H7 (cell line): ENCODE measurements at regions not wholly inside any gene's neighbourhood (a gene's known extent, or its start where the extent isn't known, plus 50 kb on each side); places are given as distances from the start of the nearest gene placed in this dataset.
"Not testable (repeated sequence)": the region's sequence is repeated elsewhere in the genome, so short reads cannot be mapped to it uniquely, and the experiment has no call there.

Source experiments
- DNase-seq: peaks from one replicate; pipeline ENCODE4 v3.0.0; 2012
- H3K27me3 ChIP-seq: 2 replicates; pipeline ENCODE4 v1.6.0; 2011; ENCODE audit warnings: mild to moderate bottlenecking, low read length; ENCODE audit not compliant: control insufficient read depth, insufficient read depth
- H3K36me3 ChIP-seq: replicated peaks from 2 replicates; pipeline ENCODE4 v1.5.1; 2011; ENCODE audit warnings: low read length; ENCODE audit not compliant: control insufficient read depth, insufficient read depth
- H3K4me3 ChIP-seq: 2 replicates; pipeline ENCODE4 v1.5.1; 2011; ENCODE audit warnings: low read depth, mild to moderate bottlenecking, control low read depth, low read length, moderate library complexity; ENCODE audit not compliant: insufficient read depth

DNA sequence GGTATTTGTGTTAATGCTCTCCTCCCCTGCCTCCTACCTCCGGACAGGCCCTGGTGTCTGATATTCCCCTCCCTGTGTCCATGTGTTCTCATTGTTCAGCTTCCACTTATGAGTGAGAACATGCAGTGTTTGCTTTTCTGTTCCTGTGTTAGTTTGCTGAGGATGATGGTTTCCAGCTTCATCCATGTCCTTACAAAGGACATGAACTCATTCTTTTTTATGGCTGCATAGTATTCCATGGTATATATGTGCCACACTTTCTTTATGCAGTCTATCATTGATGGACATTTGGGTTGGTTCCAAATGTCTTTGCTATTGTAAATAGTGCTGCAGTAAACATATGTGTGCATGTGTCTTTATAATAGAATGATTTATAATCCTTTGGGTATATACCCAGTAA is 105.2 kb upstream of the SNX2 start:
- DNase-seq, H3K4me3 ChIP-seq, H3K27me3 ChIP-seq, H3K36me3 ChIP-seq: not testable (repeated sequence)

- Histone ChIP-seq H3K27me3 (no peaks in the 10 kb centered on the region), H3K36me3 (no peaks in the 10 kb centered on the region), H3K4me3 (no peak overlapping the region)
- no peak for DNase-seq
Observed at GRCh38 chr5:122673343-122673742, 101.5 kb upstream of the SNX2 start.

- Histone ChIP-seq H3K27me3 (no peaks in the 10 kb centered on the region), H3K36me3 (no peaks in the 10 kb centered on the region), H3K4me3 (no peak overlapping the region)
- DNase-seq, result no peak
Observed at GRCh38 chr5:122674385-122674784, 100.5 kb upstream of the SNX2 start.

GRCh38 chr5:122680623-122681350 is 94.1 kb upstream of the SNX2 start:
- no peak overlapping the region for H3K4me3 ChIP-seq
- no peak for DNase-seq
- H3K27me3 ChIP-seq, result no peaks in the 10 kb centered on the region
- no peaks in the 10 kb centered on the region for H3K36me3 ChIP-seq

DNA sequence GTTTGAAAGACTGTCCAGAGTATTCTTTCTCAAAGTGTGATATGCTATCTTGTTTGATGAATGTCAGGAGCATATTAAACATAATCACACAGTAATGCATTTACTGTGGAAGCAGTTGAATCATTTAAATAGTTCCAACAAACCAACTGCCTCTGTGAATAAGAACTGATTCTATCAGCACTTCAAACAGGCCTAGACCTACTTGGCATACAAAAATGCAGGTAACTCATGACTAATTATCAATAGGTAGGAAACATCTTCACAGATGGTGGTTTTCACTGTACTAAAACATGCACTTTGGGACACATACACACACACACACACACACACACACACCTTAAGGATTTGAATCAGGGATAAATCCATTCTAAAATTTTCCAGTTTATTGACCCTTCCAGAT is 91.2 kb upstream of the SNX2 start:
- Histone ChIP-seq H3K36me3 (no peaks in the 10 kb centered on the region), H3K27me3 (no peaks in the 10 kb centered on the region), H3K4me3 (no peak overlapping the region)
- DNase-seq, result no peak

DNA sequence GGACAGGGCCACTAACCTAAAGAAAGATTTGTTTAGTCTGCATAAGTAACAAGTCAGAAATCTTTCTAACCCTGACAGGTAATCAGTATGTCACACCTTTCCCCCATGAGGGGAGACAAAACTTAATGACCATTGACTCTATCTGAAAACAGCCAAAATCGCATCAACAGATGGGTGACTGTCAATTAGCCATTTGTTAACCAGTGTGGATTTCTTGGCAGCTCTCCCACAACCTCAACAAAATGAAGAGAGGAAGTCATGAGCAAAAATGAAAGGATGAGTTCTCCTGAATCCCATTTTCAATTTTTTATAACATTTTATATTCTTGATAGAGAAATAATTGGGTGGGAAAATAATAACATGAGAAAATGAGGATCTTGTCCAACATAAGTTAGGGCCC is 84.6 kb upstream of the SNX2 start:
- H3K36me3 ChIP-seq, result no peaks in the 10 kb centered on the region
- H3K27me3 ChIP-seq, result no peaks in the 10 kb centered on the region
- no peak overlapping the region for H3K4me3 ChIP-seq
- no peak for DNase-seq

GRCh38 chr5:122691931-122692330 is 82.9 kb upstream of the SNX2 start:
- H3K4me3 ChIP-seq, result no peak overlapping the region

GRCh38 chr5:122693963-122694362 is 80.9 kb upstream of the SNX2 start:
- no peak overlapping the region for H3K4me3 ChIP-seq
- no peaks in the 10 kb centered on the region for H3K36me3 ChIP-seq
- no peak for DNase-seq
- H3K27me3 ChIP-seq, result no peaks in the 10 kb centered on the region

More at GRCh38 chr5:122691931-122692330, 82.9 kb upstream of the SNX2 start:
- no peak for DNase-seq
- no peaks in the 10 kb centered on the region for H3K36me3 ChIP-seq
- H3K27me3 ChIP-seq, result no peaks in the 10 kb centered on the region

DNA sequence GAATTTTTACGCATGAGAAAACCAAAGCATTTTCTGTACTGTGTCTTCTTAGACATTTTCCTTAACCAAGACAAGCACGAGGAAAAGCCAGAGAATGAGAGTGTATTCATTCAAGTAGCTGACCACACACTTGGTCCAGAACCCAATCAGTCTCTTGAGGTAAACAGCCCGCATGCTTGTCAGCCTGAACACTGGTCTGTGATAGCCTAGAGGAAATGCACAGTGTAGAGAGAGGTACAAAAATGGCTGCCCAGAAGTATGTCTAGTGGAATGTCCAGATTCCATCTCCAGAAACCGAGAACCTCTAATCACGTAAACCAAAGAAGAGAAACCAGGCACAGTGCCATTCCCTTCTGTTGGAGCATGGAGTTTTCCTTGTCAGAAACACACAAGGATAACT is 80.0 kb upstream of the SNX2 start:
- no peaks in the 10 kb centered on the region for H3K36me3 ChIP-seq
- no peaks in the 10 kb centered on the region for H3K27me3 ChIP-seq
- DNase-seq, result no peak

DNA sequence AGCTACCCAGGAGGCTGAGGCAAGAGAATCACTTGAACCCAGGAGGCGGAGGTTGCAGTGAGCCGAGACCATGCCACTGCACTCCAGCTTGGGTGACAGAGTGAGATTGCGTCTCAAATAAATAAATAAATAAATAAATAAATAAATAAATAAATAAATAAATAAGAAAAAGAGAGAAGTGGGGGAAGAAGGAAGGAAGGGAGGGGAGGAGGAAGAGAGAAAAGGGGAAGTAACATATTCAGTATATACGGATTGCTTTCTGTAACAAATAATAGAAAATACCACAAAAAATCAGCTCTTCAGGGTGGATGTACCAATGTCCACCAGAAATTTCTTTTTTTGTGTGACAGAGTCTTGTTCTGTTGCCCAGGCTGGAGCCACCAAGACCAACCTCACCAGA is 78.1 kb upstream of the SNX2 start:
- DNase-seq, H3K4me3 ChIP-seq, H3K36me3 ChIP-seq, H3K27me3 ChIP-seq: not testable (repeated sequence)

More for the DNA sequence above, 80.0 kb upstream of the SNX2 start:
- H3K4me3 ChIP-seq, result no peak overlapping the region

GRCh38 chr5:122697191-122697590 is 77.7 kb upstream of the SNX2 start:
- Histone ChIP-seq H3K36me3 (no peaks in the 10 kb centered on the region), H3K27me3 (no peaks in the 10 kb centered on the region), H3K4me3 (no peak overlapping the region)
- DNase-seq, result no peak

- Histone ChIP-seq H3K36me3 (no peaks in the 10 kb centered on the region), H3K27me3 (no peaks in the 10 kb centered on the region), H3K4me3 (no peak overlapping the region)
- no peak for DNase-seq
Observed at GRCh38 chr5:122699201-122699600, 75.7 kb upstream of the SNX2 start.

- DNase-seq, result no peak
- Histone ChIP-seq H3K4me3 (no peak overlapping the region), H3K36me3 (no peaks in the 10 kb centered on the region), H3K27me3 (no peaks in the 10 kb centered on the region)
Observed at GRCh38 chr5:122701640-122702523, 73.0 kb upstream of the SNX2 start.

DNA sequence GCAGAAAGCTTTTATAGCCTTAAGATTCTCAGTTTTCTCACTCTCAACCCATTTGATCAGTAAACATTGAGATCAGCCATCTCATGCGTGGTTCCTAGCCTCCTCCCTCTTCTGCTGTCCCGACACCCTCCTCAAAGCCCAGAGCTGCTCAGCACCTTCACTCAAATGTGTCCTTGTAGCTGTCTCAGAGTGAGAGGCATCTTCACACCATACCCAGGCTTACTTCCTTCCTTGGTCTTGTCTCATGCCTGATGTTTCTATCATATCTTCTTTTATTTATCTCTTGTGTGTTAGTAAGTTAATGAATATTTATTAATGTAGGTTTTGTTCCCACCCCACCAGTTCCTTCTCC is 72.4 kb upstream of the SNX2 start:
- no peaks in the 10 kb centered on the region for H3K27me3 ChIP-seq
- H3K4me3 ChIP-seq, result no peak overlapping the region
- DNase-seq, result no peak
- no peaks in the 10 kb centered on the region for H3K36me3 ChIP-seq

GRCh38 chr5:122703203-122703602 is 71.7 kb upstream of the SNX2 start:
- H3K27me3 ChIP-seq, result no peaks in the 10 kb centered on the region
- no peak for DNase-seq
- no peaks in the 10 kb centered on the region for H3K36me3 ChIP-seq

More at GRCh38 chr5:122703203-122703602, 71.7 kb upstream of the SNX2 start:
- H3K4me3 ChIP-seq, result no peak overlapping the region
